ENCODE measurements at regions not wholly inside any gene's neighbourhood (a gene's known extent, or its start where the extent isn't known, plus 50 kb on each side); places are given as distances from the start of the nearest gene placed in this dataset.

- no peak overlapping the region for H2AFZ ChIP-seq (ENCODE audit: low read length)
- intact Hi-C loops (cut with micrococcal nuclease; ENCODE audit: unreplicated experiment), result no loop called here
- no peaks in the 10 kb centered on the region for H3K36me3 ChIP-seq (ENCODE audit: insufficient read depth, low read length)
- H3K79me2 ChIP-seq (ENCODE audit: insufficient read depth, low read depth, low read length), result no peaks in the 10 kb centered on the region
- no peak overlapping the region for H3K4me2 ChIP-seq (ENCODE audit: low read length)
- no TSS peak for BruUV-seq (replicated peaks)
- no peaks in the 10 kb centered on the region for H3K9me3 ChIP-seq (ENCODE audit: low read length)
- no peak for TF ChIP-seq CTCF (conservative IDR thresholded peaks at IDR 0.05; ENCODE audit: low read length)
- TF ChIP-seq EZH2phosphoT487 (IDR thresholded peaks at IDR 0.05; ENCODE audit: borderline replicate concordance, low read depth, low read length), result no peak
- no peaks in the 10 kb centered on the region for H3K4me1 ChIP-seq (ENCODE audit: insufficient read depth, low read length, poor library complexity, severe bottlenecking)
- no peak overlapping the region for H3K27ac ChIP-seq (ENCODE audit: low read depth, low read length, poor library complexity, severe bottlenecking)
- CTCF ChIA-PET (ENCODE audit: unreplicated experiment), result no interaction called here
- POLR2A ChIA-PET, result no interaction called here
- H3K4me3 ChIP-seq (ENCODE audit: low read depth, low read length, poor library complexity, severe bottlenecking), result no peak overlapping the region
- H4K20me1 ChIP-seq (ENCODE audit: insufficient read depth, low read length), result no peaks in the 10 kb centered on the region
- DNase-seq (ENCODE audit: low spot score), result no peak
- H3K9me2 ChIP-seq (ENCODE audit: insufficient read depth, low read length), result no peaks in the 10 kb centered on the region
Observed at GRCh38 chr6:168226902-168227318, 92.7 kb downstream of the DACT2 start.

- CTCF ChIA-PET (ENCODE audit: unreplicated experiment), result no interaction called here
- POLR2A ChIA-PET, result interaction anchor here (0.6 kb wide), 1 partner anchor 1544 kb away, joined by 3 read pairs; no protein-coding TSS in a partner anchor
- Histone ChIP-seq H3K36me3 (ENCODE audit: insufficient read depth, low read length) (no peaks in the 10 kb centered on the region), H3K9me2 (ENCODE audit: insufficient read depth, low read length) (no peaks in the 10 kb centered on the region), H4K20me1 (ENCODE audit: insufficient read depth, low read length) (no peaks in the 10 kb centered on the region), H3K4me3 (ENCODE audit: low read depth, low read length, poor library complexity, severe bottlenecking) (no peak overlapping the region), H3K79me2 (ENCODE audit: insufficient read depth, low read depth, low read length) (no peaks in the 10 kb centered on the region), H2AFZ (ENCODE audit: low read length) (no peak overlapping the region), H3K4me1 (ENCODE audit: insufficient read depth, low read length, poor library complexity, severe bottlenecking) (no peaks in the 10 kb centered on the region), H3K9me3 (ENCODE audit: low read length) (no peaks in the 10 kb centered on the region), H3K27ac (ENCODE audit: low read depth, low read length, poor library complexity, severe bottlenecking) (no peak overlapping the region), H3K4me2 (ENCODE audit: low read length) (no peak overlapping the region)
- BruUV-seq (replicated peaks), result no TSS peak
- no peak for DNase-seq (ENCODE audit: low spot score)
- intact Hi-C loops (cut with micrococcal nuclease; ENCODE audit: unreplicated experiment), result no loop called here
- TF ChIP-seq CTCF (conservative IDR thresholded peaks at IDR 0.05; ENCODE audit: low read length), result no peak
Observed at GRCh38 chr6:168226061-168226752, 93.4 kb downstream of the DACT2 start.

- Histone ChIP-seq H3K4me1 (ENCODE audit: insufficient read depth, low read length, poor library complexity, severe bottlenecking) (no peaks in the 10 kb centered on the region), H3K9me2 (ENCODE audit: insufficient read depth, low read length) (no peaks in the 10 kb centered on the region), H3K27ac (ENCODE audit: low read depth, low read length, poor library complexity, severe bottlenecking) (no peak overlapping the region), H3K4me3 (ENCODE audit: low read depth, low read length, poor library complexity, severe bottlenecking) (no peak overlapping the region), H3K36me3 (ENCODE audit: insufficient read depth, low read length) (no peaks in the 10 kb centered on the region), H4K20me1 (ENCODE audit: insufficient read depth, low read length) (no peaks in the 10 kb centered on the region), H3K79me2 (ENCODE audit: insufficient read depth, low read depth, low read length) (no peaks in the 10 kb centered on the region), H3K9me3 (ENCODE audit: low read length) (no peaks in the 10 kb centered on the region), H3K4me2 (ENCODE audit: low read length) (no peak overlapping the region), H2AFZ (ENCODE audit: low read length) (no peak overlapping the region)
- POLR2A ChIA-PET, result no interaction called here
- intact Hi-C loops (cut with micrococcal nuclease; ENCODE audit: unreplicated experiment), result no loop called here
- no TSS peak for BruUV-seq (replicated peaks)
- CTCF ChIA-PET (ENCODE audit: unreplicated experiment), result no interaction called here
- DNase-seq (ENCODE audit: low spot score), result no peak
- TF ChIP-seq EZH2phosphoT487 (IDR thresholded peaks at IDR 0.05; ENCODE audit: borderline replicate concordance, low read depth, low read length) (no peak), CTCF (conservative IDR thresholded peaks at IDR 0.05; ENCODE audit: low read length) (no peak)
Observed at GRCh38 chr6:168225471-168225911, 94.1 kb downstream of the DACT2 start.
